ENCODE measurements at regions not wholly inside any gene's neighbourhood (a gene's known extent, or its start where the extent isn't known, plus 50 kb on each side); places are given as distances from the start of the nearest gene placed in this dataset.
A peak's percentile ranks its signal among the peaks of the same experiment; 100 is the strongest.

GRCh38 chr5:125890511-125890931, 532.7 kb upstream of the GRAMD2B start:
- intact Hi-C loops (cut with DNase I) = no loop called here

DNA sequence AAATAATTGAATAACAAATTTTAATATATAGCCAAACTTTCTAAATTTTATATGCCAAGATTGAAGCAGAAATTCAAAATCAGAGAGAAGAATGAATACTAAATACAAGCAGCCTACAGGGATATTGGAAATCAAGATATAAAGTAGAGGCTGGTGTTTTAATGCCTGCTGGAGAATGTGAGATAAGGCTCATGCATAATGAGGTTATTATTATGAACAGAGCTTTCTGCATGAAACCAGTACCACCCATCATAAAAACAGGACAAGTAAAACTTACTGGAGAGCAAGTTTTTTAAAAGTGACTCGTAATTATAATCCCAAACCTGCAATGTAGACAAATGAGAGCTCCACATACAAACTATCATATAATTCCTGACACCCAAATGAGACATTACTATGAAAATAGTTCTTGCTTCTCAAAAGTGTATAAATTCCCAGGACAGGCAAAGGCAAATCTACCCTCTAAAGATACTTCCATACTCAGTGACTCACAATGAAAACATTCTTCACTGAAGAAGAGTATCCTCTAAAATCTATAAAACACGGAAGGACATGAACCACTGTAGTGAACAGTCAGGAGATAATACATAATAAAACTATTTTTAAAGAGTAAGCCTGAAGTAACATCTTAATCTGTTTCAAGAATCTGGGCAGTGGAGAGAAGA, 532.0 kb upstream of the GRAMD2B start:
- H3K36me3 ChIP-seq = no peaks in the 10 kb centered on the region
- no peak overlapping the region for H3K4me3 ChIP-seq
- WGBS, 4 donors = 66 to 72% (median 67%) methylated on average over 2 of the region's 2 CpGs
- H3K9me3 ChIP-seq = no peaks in the 10 kb centered on the region
- DNase-seq = no peak
- intact Hi-C loops (cut with DNase I) = no loop called here
- no peak for ATAC-seq
- H3K27me3 ChIP-seq = no peaks in the 10 kb centered on the region
- H3K4me1 ChIP-seq = peaks cover 0 to 17% (median 8%) of the 10 kb centered on the region in 12 donors
- TF ChIP-seq CTCF (IDR thresholded peaks at IDR 0.05) (no peak), POLR2A (IDR thresholded peaks at IDR 0.05) (no peak)
- no peak overlapping the region for H3K27ac ChIP-seq

More at GRCh38 chr5:125890511-125890931, 532.7 kb upstream of the GRAMD2B start:
- Histone ChIP-seq H3K9me3 (no peaks in the 10 kb centered on the region), H3K36me3 (no peaks in the 10 kb centered on the region), H3K27me3 (no peaks in the 10 kb centered on the region), H3K4me1 (peaks cover 0 to 17% (median 8%) of the 10 kb centered on the region in 12 donors), H3K27ac (no peak overlapping the region), H3K4me3 (no peak overlapping the region)
- TF ChIP-seq POLR2A (IDR thresholded peaks at IDR 0.05) (no peak), CTCF (IDR thresholded peaks at IDR 0.05) (no peak)
- DNase-seq = no peak
- ATAC-seq = no peak

- peak in 1 of 5 donors; percentile 21 for DNase-seq
- ATAC-seq = peak; percentile 60 to 87 (median 84)
- intact Hi-C loops (cut with DNase I) = no loop called here
- H3K36me3 ChIP-seq = no peaks in the 10 kb centered on the region
- no peak overlapping the region for H3K27ac ChIP-seq
- TF ChIP-seq CTCF (IDR thresholded peaks at IDR 0.05) = no peak
- no peak for TF ChIP-seq POLR2A (IDR thresholded peaks at IDR 0.05)
- peaks cover 0 to 17% (median 8%) of the 10 kb centered on the region in 12 donors for H3K4me1 ChIP-seq
- H3K9me3 ChIP-seq = no peaks in the 10 kb centered on the region
- 40 to 68% (median 49%) methylated on average over 1 of the region's 1 CpG for WGBS, 4 donors
- no peak overlapping the region for H3K4me3 ChIP-seq
- H3K27me3 ChIP-seq = no peaks in the 10 kb centered on the region
These were observed 528.8 kb upstream of the GRAMD2B start for GRCh38 chr5:125894383-125894782.

DNA sequence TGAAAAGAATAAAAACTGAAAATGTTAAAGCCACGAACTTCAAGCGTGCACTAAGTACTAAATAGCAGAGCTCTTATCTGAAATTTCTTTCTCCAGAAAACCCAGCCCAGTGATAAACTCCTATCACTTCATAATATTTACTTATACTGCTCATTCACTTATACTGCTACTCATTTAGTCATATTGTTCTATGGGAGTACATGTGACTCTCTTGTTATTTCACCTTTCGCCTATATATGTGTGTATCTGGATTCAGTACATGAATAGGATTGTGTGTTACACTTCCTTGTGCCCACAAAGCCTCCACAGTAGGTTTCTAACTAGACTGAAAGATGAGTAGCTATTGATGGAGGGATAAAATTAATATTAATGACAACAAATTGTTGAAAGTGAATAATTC, 526.8 kb upstream of the GRAMD2B start:
- Histone ChIP-seq H3K27ac (no peak overlapping the region), H3K36me3 (no peaks in the 10 kb centered on the region), H3K27me3 (no peaks in the 10 kb centered on the region), H3K4me3 (no peak overlapping the region), H3K4me1 (peaks cover 0 to 5% (median 0%) of the 10 kb centered on the region in 12 donors), H3K9me3 (peaks cover 0 to 6% (median 0%) of the 10 kb centered on the region in 12 donors)
- ATAC-seq = peak in 1 of 4 donors; percentile 60
- TF ChIP-seq CTCF (IDR thresholded peaks at IDR 0.05) = no peak
- TF ChIP-seq POLR2A (IDR thresholded peaks at IDR 0.05) = no peak
- intact Hi-C loops (cut with DNase I) = no loop called here
- DNase-seq = no peak
- 35 to 90% (median 54%) methylated on average over 3 of the region's 3 CpGs for WGBS, 4 donors
